Tibial nerve (tissue), 4 donors: ENCODE measurements at regions not wholly inside any gene's neighbourhood (a gene's known extent, or its start where the extent isn't known, plus 50 kb on each side); places are given as distances from the start of the nearest gene placed in this dataset.

Experiments
- EP300 ChIP-seq, 2 donors: sonication (generic); formaldehyde crosslinking; IDR thresholded peaks; one replicate each; pipeline ENCODE4 v1.6.1; 2017; ENCODE audit warnings: antibody characterized with exemption in 2 of 2, mild to moderate bottlenecking in 1 of 2
- POLR2A ChIP-seq, 2 donors: fragments of 450-650 bp; IDR thresholded peaks; one replicate each; pipeline ENCODE4 v1.6.1; 2017; ENCODE audit warnings: antibody characterized with exemption in 2 of 2, mild to moderate bottlenecking in 2 of 2, moderate library complexity in 2 of 2
- TF ChIP-seq, protein P1 (sequence below), 5 experiments: fragments of 200-600 bp in 3 of 5; fragments of 450-650 bp in 2 of 5; sonication (generic) in 3 of 5; IDR thresholded peaks; one replicate each; pipeline ENCODE4 v1.5.1; 2016 to 2019; ENCODE audit warnings: antibody characterized with exemption in 5 of 5, mild to moderate bottlenecking in 3 of 5, moderate library complexity in 2 of 5

DNA sequence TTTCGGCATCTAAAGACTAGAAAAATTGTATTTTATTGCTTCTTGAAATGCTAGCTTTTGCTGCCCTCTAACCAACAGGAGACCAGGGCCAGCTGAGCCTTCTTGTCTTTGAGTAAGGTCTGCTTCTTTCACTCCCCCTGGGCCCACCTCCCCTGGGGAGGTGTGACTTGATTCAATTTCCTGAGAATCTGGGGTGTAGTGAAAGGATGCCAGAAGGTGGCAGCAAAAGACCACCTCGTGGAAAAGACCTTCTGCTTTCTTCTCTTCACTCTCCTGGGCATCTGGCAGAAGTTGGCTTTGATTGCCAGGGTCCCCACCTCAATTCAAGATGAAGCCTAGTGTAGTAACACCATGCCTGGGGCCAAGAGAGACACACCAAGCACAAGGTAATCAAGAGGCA is 96.5 kb upstream of the MAOA start:
- TF ChIP-seq POLR2A (IDR thresholded peaks at IDR 0.05) (no peak), EP300 (IDR thresholded peaks at IDR 0.05) (no peak)
- TF ChIP-seq, protein P1, sequence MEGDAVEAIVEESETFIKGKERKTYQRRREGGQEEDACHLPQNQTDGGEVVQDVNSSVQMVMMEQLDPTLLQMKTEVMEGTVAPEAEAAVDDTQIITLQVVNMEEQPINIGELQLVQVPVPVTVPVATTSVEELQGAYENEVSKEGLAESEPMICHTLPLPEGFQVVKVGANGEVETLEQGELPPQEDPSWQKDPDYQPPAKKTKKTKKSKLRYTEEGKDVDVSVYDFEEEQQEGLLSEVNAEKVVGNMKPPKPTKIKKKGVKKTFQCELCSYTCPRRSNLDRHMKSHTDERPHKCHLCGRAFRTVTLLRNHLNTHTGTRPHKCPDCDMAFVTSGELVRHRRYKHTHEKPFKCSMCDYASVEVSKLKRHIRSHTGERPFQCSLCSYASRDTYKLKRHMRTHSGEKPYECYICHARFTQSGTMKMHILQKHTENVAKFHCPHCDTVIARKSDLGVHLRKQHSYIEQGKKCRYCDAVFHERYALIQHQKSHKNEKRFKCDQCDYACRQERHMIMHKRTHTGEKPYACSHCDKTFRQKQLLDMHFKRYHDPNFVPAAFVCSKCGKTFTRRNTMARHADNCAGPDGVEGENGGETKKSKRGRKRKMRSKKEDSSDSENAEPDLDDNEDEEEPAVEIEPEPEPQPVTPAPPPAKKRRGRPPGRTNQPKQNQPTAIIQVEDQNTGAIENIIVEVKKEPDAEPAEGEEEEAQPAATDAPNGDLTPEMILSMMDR (IDR thresholded peaks at IDR 0.05), result peak; percentile 28 to 66 (median 37)
